HCT116 (cell line): ENCODE measurements at regions not wholly inside any gene's neighbourhood (a gene's known extent, or its start where the extent isn't known, plus 50 kb on each side); places are given as distances from the start of the nearest gene placed in this dataset.

Experiments used
- ATAC-seq: fragments of 200-7000 bp; cut with Tn5 transposase; 2 replicates; pipeline ENCODE4 v1.9.1; 2020; ENCODE audit warnings: mild to moderate bottlenecking, moderate library complexity
- BruUV-seq: library from RNA; stranded (reverse); fragments of 400-500 nt; replicated peaks from 2 replicates; lab custom pipeline; 2021; lab: Mats Ljungman, UMichigan
- CTCF ChIA-PET: fragments of 300-600 bp; sonication (Branson Sonifier 250); formaldehyde crosslinking; loops from one replicate; lab custom pipeline; 2021; ENCODE audit warnings: antibody characterized with exemption; lab: Charles Lee
- POLR2A ChIA-PET: fragments of 300-600, 350-600 bp; sonication (Branson Sonifier 250); formaldehyde crosslinking; loops from one replicate; lab custom pipeline; 2021; ENCODE audit warnings: antibody characterized with exemption; lab: Charles Lee
- RAD21 ChIA-PET, 2 experiments: fragments of 300-600 bp; sonication (Branson Sonifier 250); formaldehyde crosslinking; loops; one replicate each; lab custom pipeline; 2023; ENCODE audit warnings: low total read pairs in 2 of 2; ENCODE audit not compliant: uncharacterized antibody in 2 of 2, unreplicated experiment in 2 of 2, low non-redundant PET in 1 of 2; lab: Charles Lee
- DNase-seq: peaks from one replicate; pipeline ENCODE4 v3.0.0-alpha.2; 2010; ENCODE audit warnings: low read depth, low spot score
- H2AFZ ChIP-seq: fragments of 200-600 bp; shearing (Covaris generic), sonication (generic); 2 replicates; pipeline ENCODE4 v1.6.1; 2017; ENCODE audit warnings: low read depth, mixed run types, mixed read lengths, antibody characterized with exemption, low read length; ENCODE audit not compliant: poor library complexity, severe bottlenecking
- H3K27ac ChIP-seq: 2 replicates; pipeline ENCODE4 v1.5.1; 2012; ENCODE audit warnings: low read depth, low read length
- H3K27me3 ChIP-seq: fragments of 200-600 bp; sonication (generic); 2 replicates; pipeline ENCODE4 v1.6.1; 2016; ENCODE audit warnings: mixed run types, low read length, mixed read lengths; ENCODE audit not compliant: insufficient read depth
- H3K36me3 ChIP-seq, 2 experiments: fragments of 200-500 bp in 1 of 2; fragments of 200-600 bp in 1 of 2; sonication (Bioruptor generic) in 1 of 2; sonication (generic) in 1 of 2; 2 replicates each; pipeline versions ENCODE4 v1.5.1 to v1.6.1; 2014 to 2016; ENCODE audit warnings: low read length in 2 of 2, inconsistent platforms in 1 of 2, mixed read lengths in 1 of 2, mixed run types in 1 of 2; ENCODE audit not compliant: insufficient read depth in 2 of 2, control insufficient read depth in 1 of 2
- H3K4me1 ChIP-seq, 2 experiments: fragments of 200-600 bp in 1 of 2; sonication (generic) in 1 of 2; 2 replicates each; pipeline versions ENCODE4 v1.5.1 to v1.6.1; 2012 to 2017; ENCODE audit warnings: low read length in 2 of 2, inconsistent platforms in 1 of 2, mild to moderate bottlenecking in 1 of 2, mixed read lengths in 1 of 2, mixed run types in 1 of 2, moderate library complexity in 1 of 2; ENCODE audit not compliant: insufficient read depth in 2 of 2, control insufficient read depth in 1 of 2
- H3K4me2 ChIP-seq: fragments of 200-600 bp; sonication (generic); 2 replicates; pipeline ENCODE4 v1.6.1; 2017; ENCODE audit warnings: mixed run types, low read length, mixed read lengths
- H3K4me3 ChIP-seq, 2 experiments: fragments of 200-600 bp in 1 of 2; sonication (generic) in 1 of 2; replicated peaks in 1 of 2; 2 replicates each; pipeline ENCODE4 v1.5.1; 2011 to 2016; ENCODE audit warnings: low read length in 2 of 2, control low read depth in 1 of 2, low read depth in 1 of 2, mild to moderate bottlenecking in 1 of 2, mixed read lengths in 1 of 2, mixed run types in 1 of 2
- H3K79me2 ChIP-seq: fragments of 200-600 bp; sonication (generic); 2 replicates; pipeline ENCODE4 v1.6.1; 2017; ENCODE audit warnings: mild to moderate bottlenecking, mixed run types, low read length, moderate library complexity, mixed read lengths; ENCODE audit not compliant: insufficient read depth
- H3K9ac ChIP-seq: fragments of 200-600 bp; sonication (generic); 2 replicates; pipeline ENCODE4 v1.6.1; 2016; ENCODE audit warnings: low read length, mixed read lengths
- H3K9me2 ChIP-seq: fragments of 200-600 bp; sonication (generic), shearing (Covaris generic); 2 replicates; pipeline ENCODE4 v1.6.1; 2017; ENCODE audit warnings: mixed run types, mild to moderate bottlenecking, moderate library complexity; ENCODE audit not compliant: insufficient read depth
- H3K9me3 ChIP-seq, 2 experiments: fragments of 200-500 bp in 1 of 2; fragments of 200-600 bp in 1 of 2; sonication (Bioruptor generic) in 1 of 2; sonication (generic) in 1 of 2; 2 replicates each; pipeline ENCODE4 v1.6.1; 2014 to 2017; ENCODE audit warnings: low read length in 2 of 2, mixed read lengths in 2 of 2, inconsistent platforms in 1 of 2, low read depth in 1 of 2, mild to moderate bottlenecking in 1 of 2, mixed run types in 1 of 2, moderate library complexity in 1 of 2; ENCODE audit not compliant: control insufficient read depth in 1 of 2, insufficient read depth in 1 of 2
- H4K20me1 ChIP-seq: fragments of 200-600 bp; sonication (generic), shearing (Covaris generic); 2 replicates; pipeline ENCODE4 v1.6.1; 2017; ENCODE audit warnings: mixed run types, mild to moderate bottlenecking, moderate library complexity; ENCODE audit not compliant: insufficient read depth
- ELF1 ChIP-seq: IDR thresholded peaks from 2 replicates; pipeline ENCODE4 v1.6.1; 2012; ENCODE audit warnings: low read depth, borderline replicate concordance
- EZH2 ChIP-seq: fragments of 200-600 bp; sonication (generic); IDR thresholded peaks from 2 replicates; pipeline ENCODE4 v1.6.1; 2017; ENCODE audit warnings: antibody characterized with exemption, mixed run types
- FOSL1 ChIP-seq: IDR thresholded peaks from 2 replicates; pipeline ENCODE4 v1.6.1; 2012; ENCODE audit warnings: low read depth
- POLR2A ChIP-seq: IDR thresholded peaks from 2 replicates; pipeline ENCODE4 v1.7.0; 2011; ENCODE audit warnings: borderline replicate concordance; ENCODE audit not compliant: insufficient read depth, insufficient read length; ENCODE audit errors: extremely low read depth
- POLR2AphosphoS5 ChIP-seq: IDR thresholded peaks from 2 replicates; pipeline ENCODE4 v1.6.1; 2011; ENCODE audit warnings: mild to moderate bottlenecking, low read depth, low read length, moderate library complexity
- REST ChIP-seq: IDR thresholded peaks from 2 replicates; pipeline ENCODE4 v1.6.1; 2012; ENCODE audit warnings: low read depth
- SIN3A ChIP-seq: IDR thresholded peaks from 2 replicates; pipeline ENCODE4 v1.6.1; 2012; ENCODE audit warnings: low read depth
- SP1 ChIP-seq: IDR thresholded peaks from 2 replicates; pipeline ENCODE4 v1.6.1; 2012; ENCODE audit warnings: low read depth
- SRF ChIP-seq: IDR thresholded peaks from 2 replicates; pipeline ENCODE4 v1.6.1; 2012; ENCODE audit warnings: low read depth
- TCF7L2 ChIP-seq: IDR thresholded peaks from 2 replicates; pipeline ENCODE4 v1.7.0; 2011; ENCODE audit warnings: borderline replicate concordance, inconsistent platforms; ENCODE audit not compliant: insufficient read depth, insufficient read length; ENCODE audit errors: extremely low read depth
- ZFX ChIP-seq: fragments of 450-650 bp; IDR thresholded peaks from 2 replicates; pipeline ENCODE4 v1.6.1; 2017
- ZNF274 ChIP-seq: fragments of 200-500 bp; sonication (Bioruptor generic); IDR thresholded peaks from 2 replicates; pipeline ENCODE4 v1.6.1; 2014; ENCODE audit warnings: mild to moderate bottlenecking, low read depth, low read length, inconsistent platforms
- intact Hi-C: fragments of 100-400 bp; cut with micrococcal nuclease; formaldehyde crosslinking; loops from 2 replicates; pipeline ENCODE4 v1.10.0; 2022
- TF ChIP-seq, protein P1 (sequence below): IDR thresholded peaks from 2 replicates; pipeline ENCODE4 v1.6.1; 2011; ENCODE audit warnings: mild to moderate bottlenecking, low read length, moderate library complexity; ENCODE audit not compliant: insufficient replicate concordance; ENCODE audit errors: extremely low read depth

GRCh38 chr1:200291106-200291505, 118.7 kb downstream of the ZNF281 start:
- ChIA-PET RAD21 (no interaction called here), POLR2A (no interaction called here)
- Histone ChIP-seq H3K9me3 (no peaks in the 10 kb centered on the region), H3K79me2 (no peaks in the 10 kb centered on the region), H3K4me3 (no peak overlapping the region), H3K4me1 (no peaks in the 10 kb centered on the region), H3K36me3 (no peaks in the 10 kb centered on the region)
- no peak for DNase-seq
- no peak for TF ChIP-seq POLR2A
- no peak for TF ChIP-seq EZH2
- no peak for TF ChIP-seq TCF7L2
- no peak for TF ChIP-seq REST
- no peak for TF ChIP-seq FOSL1
- TF ChIP-seq ZFX = no peak
- TF ChIP-seq ZNF274 = no peak
- no peak for TF ChIP-seq ELF1
- TF ChIP-seq, protein P1, sequence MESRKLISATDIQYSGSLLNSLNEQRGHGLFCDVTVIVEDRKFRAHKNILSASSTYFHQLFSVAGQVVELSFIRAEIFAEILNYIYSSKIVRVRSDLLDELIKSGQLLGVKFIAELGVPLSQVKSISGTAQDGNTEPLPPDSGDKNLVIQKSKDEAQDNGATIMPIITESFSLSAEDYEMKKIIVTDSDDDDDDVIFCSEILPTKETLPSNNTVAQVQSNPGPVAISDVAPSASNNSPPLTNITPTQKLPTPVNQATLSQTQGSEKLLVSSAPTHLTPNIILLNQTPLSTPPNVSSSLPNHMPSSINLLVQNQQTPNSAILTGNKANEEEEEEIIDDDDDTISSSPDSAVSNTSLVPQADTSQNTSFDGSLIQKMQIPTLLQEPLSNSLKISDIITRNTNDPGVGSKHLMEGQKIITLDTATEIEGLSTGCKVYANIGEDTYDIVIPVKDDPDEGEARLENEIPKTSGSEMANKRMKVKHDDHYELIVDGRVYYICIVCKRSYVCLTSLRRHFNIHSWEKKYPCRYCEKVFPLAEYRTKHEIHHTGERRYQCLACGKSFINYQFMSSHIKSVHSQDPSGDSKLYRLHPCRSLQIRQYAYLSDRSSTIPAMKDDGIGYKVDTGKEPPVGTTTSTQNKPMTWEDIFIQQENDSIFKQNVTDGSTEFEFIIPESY = no peak
- TF ChIP-seq SRF = no peak
- TF ChIP-seq SP1 = no peak
- TF ChIP-seq SIN3A = no peak
- no peak for TF ChIP-seq POLR2AphosphoS5
- TF ChIP-seq, all 23 proteins: peak for 0
- H3K9ac ChIP-seq = no peak overlapping the region
- H3K27me3 ChIP-seq = no peaks in the 10 kb centered on the region
- no peak overlapping the region for H3K4me2 ChIP-seq
- intact Hi-C loops = no loop called here
- H4K20me1 ChIP-seq = no peaks in the 10 kb centered on the region
- no peaks in the 10 kb centered on the region for H3K9me2 ChIP-seq
- no peak overlapping the region for H2AFZ ChIP-seq
- H3K27ac ChIP-seq = no peak overlapping the region
- no peak for ATAC-seq
- no TSS peak for BruUV-seq
- CTCF ChIA-PET = interaction anchor here (1.3 kb wide), 2 partner anchors 12 to 16 kb away, joined by 4 read pairs; no protein-coding TSS in a partner anchor
